HL-60/S4 treated with retinoic acid at 250 ng/mL for 4 days and 3 days (cell line): ENCODE measurements at regions not wholly inside any gene's neighbourhood (a gene's known extent, or its start where the extent isn't known, plus 50 kb on each side); places are given as distances from the start of the nearest gene placed in this dataset.

ENCODE experiments used
- in situ Hi-C: fragments of 300-500 bp; cut with MboI; formaldehyde crosslinking; loops from 2 replicates; pipeline ENCODE4 v1.7.0; 2022; ENCODE audit warnings: low sequenced_read_pairs

- in situ Hi-C loops: no loop called here
These were observed 53.8 kb downstream of the ADM start for GRCh38 chr11:10358696-10359095.

GRCh38 chr11:10359171-10359570 lies 54.3 kb downstream of the ADM start:
- in situ Hi-C loops: no loop called here

GRCh38 chr11:10360835-10361234 lies 56.0 kb downstream of the ADM start:
- in situ Hi-C loops: no loop called here

- in situ Hi-C loops: no loop called here
These were observed 60.2 kb downstream of the ADM start for GRCh38 chr11:10365045-10365444.

GRCh38 chr11:10366568-10367331 lies 61.9 kb downstream of the ADM start:
- in situ Hi-C loops: no loop called here

- in situ Hi-C loops: no loop called here
These were observed 67.2 kb downstream of the ADM start for GRCh38 chr11:10371926-10372641.

- in situ Hi-C loops: no loop called here
These were observed 68.5 kb downstream of the ADM start for GRCh38 chr11:10373340-10373739.

GRCh38 chr11:10373929-10374328 lies 69.1 kb downstream of the ADM start:
- in situ Hi-C loops: no loop called here

- in situ Hi-C loops: no loop called here
These were observed 69.5 kb downstream of the ADM start for GRCh38 chr11:10374386-10374785.

GRCh38 chr11:10375280-10375971 lies 70.6 kb downstream of the ADM start:
- in situ Hi-C loops: no loop called here

- in situ Hi-C loops: no loop called here
These were observed 71.2 kb downstream of the ADM start for GRCh38 chr11:10376061-10376460.

- in situ Hi-C loops: no loop called here
These were observed 72.3 kb downstream of the ADM start for GRCh38 chr11:10377183-10377582.

GRCh38 chr11:10378362-10378761 lies 73.5 kb downstream of the ADM start:
- in situ Hi-C loops: no loop called here

- in situ Hi-C loops: no loop called here
These were observed 74.1 kb downstream of the ADM start for GRCh38 chr11:10379022-10379421.

- in situ Hi-C loops: no loop called here
These were observed 74.6 kb downstream of the ADM start for GRCh38 chr11:10379426-10379825.

- in situ Hi-C loops: no loop called here
These were observed 75.0 kb upstream of the AMPD3 start for GRCh38 chr11:10379871-10380568.

GRCh38 chr11:10380921-10381320 lies 74.1 kb upstream of the AMPD3 start:
- in situ Hi-C loops: no loop called here

GRCh38 chr11:10381736-10382135 lies 73.3 kb upstream of the AMPD3 start:
- in situ Hi-C loops: no loop called here

- in situ Hi-C loops: no loop called here
These were observed 72.5 kb upstream of the AMPD3 start for GRCh38 chr11:10382518-10382917.

- in situ Hi-C loops: no loop called here
These were observed 69.4 kb upstream of the AMPD3 start for GRCh38 chr11:10385696-10386095.

- in situ Hi-C loops: no loop called here
These were observed 68.7 kb upstream of the AMPD3 start for GRCh38 chr11:10386361-10386760.
